ENCODE measurements at regions not wholly inside any gene's neighbourhood (a gene's known extent, or its start where the extent isn't known, plus 50 kb on each side); places are given as distances from the start of the nearest gene placed in this dataset.

- TF ChIP-seq CTCF (IDR thresholded peaks at IDR 0.05) (no peak), POLR2AphosphoS5 (IDR thresholded peaks at IDR 0.05) (no peak), POLR2A (IDR thresholded peaks at IDR 0.05) (no peak)
Observed at GRCh38 chr9:109846776-109847175, 66.8 kb downstream of the PALM2AKAP2 start.
